Smooth muscle cell (in vitro differentiated cells): ENCODE measurements at regions not wholly inside any gene's neighbourhood (a gene's known extent, or its start where the extent isn't known, plus 50 kb on each side); places are given as distances from the start of the nearest gene placed in this dataset.

Experiments used
- DNase-seq: peaks from one replicate; lab custom pipeline; 2025; ENCODE audit not compliant: unreplicated experiment; lab: John Stamatoyannopoulos, UW
- H2AFZ ChIP-seq: fragments of 200-600 bp; sonication (generic); 2 replicates; pipeline ENCODE4 v1.6.0; 2016; ENCODE audit warnings: antibody characterized with exemption, low read depth, mild to moderate bottlenecking
- H3F3A ChIP-seq: fragments of 200-600 bp; sonication (generic); 2 replicates; pipeline ENCODE4 v1.6.0; 2017; ENCODE audit warnings: antibody characterized with exemption, low read depth
- H3K27ac ChIP-seq: fragments of 200-600 bp; sonication (generic); 2 replicates; pipeline ENCODE4 v1.5.1; 2016; ENCODE audit warnings: low read depth, mild to moderate bottlenecking
- H3K27me3 ChIP-seq: fragments of 200-600 bp; sonication (generic); 2 replicates; pipeline ENCODE4 v1.6.1; 2016; ENCODE audit warnings: low read depth, mild to moderate bottlenecking
- H3K36me3 ChIP-seq: fragments of 200-600 bp; sonication (generic); 2 replicates; pipeline ENCODE4 v1.5.1; 2016; ENCODE audit warnings: low read depth
- H3K4me1 ChIP-seq: fragments of 200-600 bp; sonication (generic); 2 replicates; pipeline ENCODE4 v1.5.1; 2016; ENCODE audit warnings: low read depth
- H3K4me2 ChIP-seq: fragments of 200-600 bp; sonication (generic); 2 replicates; pipeline ENCODE4 v1.6.0; 2016; ENCODE audit warnings: mild to moderate bottlenecking
- H3K4me3 ChIP-seq: fragments of 200-600 bp; sonication (generic); 2 replicates; pipeline ENCODE4 v1.5.1; 2016; ENCODE audit warnings: mild to moderate bottlenecking
- H3K79me2 ChIP-seq: fragments of 200-600 bp; sonication (generic); 2 replicates; pipeline ENCODE4 v1.6.0; 2016; ENCODE audit warnings: low read depth, mild to moderate bottlenecking
- H3K9ac ChIP-seq: fragments of 200-600 bp; sonication (generic); 2 replicates; pipeline ENCODE4 v1.6.0; 2016; ENCODE audit warnings: low read depth
- H3K9me3 ChIP-seq: fragments of 200-600 bp; sonication (generic); replicated peaks from 2 replicates; pipeline ENCODE4 v1.5.1; 2016; ENCODE audit warnings: low read depth
- H4K20me1 ChIP-seq: fragments of 200-600 bp; sonication (generic); 2 replicates; pipeline ENCODE4 v1.6.0; 2016; ENCODE audit warnings: low read depth
- WGBS: methylation state at CpG from one replicate; pipeline ENCODE4 v1.1.7; 2016; ENCODE audit warnings: low lambda C conversion rate; 5-methylcytosine and 5-hydroxymethylcytosine counted together
- TF ChIP-seq, protein P1 (sequence below): fragments of 200-600 bp; sonication (generic); IDR thresholded peaks from 2 replicates; pipeline ENCODE4 v1.5.1; 2017; ENCODE audit warnings: borderline replicate concordance, mild to moderate bottlenecking, antibody characterized with exemption; ENCODE audit not compliant: insufficient read depth, poor library complexity, severe bottlenecking

- H3K9ac ChIP-seq = no peak overlapping the region
- TF ChIP-seq, protein P1, sequence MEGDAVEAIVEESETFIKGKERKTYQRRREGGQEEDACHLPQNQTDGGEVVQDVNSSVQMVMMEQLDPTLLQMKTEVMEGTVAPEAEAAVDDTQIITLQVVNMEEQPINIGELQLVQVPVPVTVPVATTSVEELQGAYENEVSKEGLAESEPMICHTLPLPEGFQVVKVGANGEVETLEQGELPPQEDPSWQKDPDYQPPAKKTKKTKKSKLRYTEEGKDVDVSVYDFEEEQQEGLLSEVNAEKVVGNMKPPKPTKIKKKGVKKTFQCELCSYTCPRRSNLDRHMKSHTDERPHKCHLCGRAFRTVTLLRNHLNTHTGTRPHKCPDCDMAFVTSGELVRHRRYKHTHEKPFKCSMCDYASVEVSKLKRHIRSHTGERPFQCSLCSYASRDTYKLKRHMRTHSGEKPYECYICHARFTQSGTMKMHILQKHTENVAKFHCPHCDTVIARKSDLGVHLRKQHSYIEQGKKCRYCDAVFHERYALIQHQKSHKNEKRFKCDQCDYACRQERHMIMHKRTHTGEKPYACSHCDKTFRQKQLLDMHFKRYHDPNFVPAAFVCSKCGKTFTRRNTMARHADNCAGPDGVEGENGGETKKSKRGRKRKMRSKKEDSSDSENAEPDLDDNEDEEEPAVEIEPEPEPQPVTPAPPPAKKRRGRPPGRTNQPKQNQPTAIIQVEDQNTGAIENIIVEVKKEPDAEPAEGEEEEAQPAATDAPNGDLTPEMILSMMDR = no peak
These were observed 223.6 kb downstream of the TBXT start for GRCh38 chr6:165944002-165944466.

GRCh38 chr6:165941786-165942185, 225.9 kb downstream of the TBXT start:
- H3K27ac ChIP-seq = no peak overlapping the region
- H3K4me2 ChIP-seq = no peak overlapping the region
- DNase-seq = no peak
- H3K4me3 ChIP-seq = no peak overlapping the region
- H3K9ac ChIP-seq = no peak overlapping the region
- no peaks in the 10 kb centered on the region for H4K20me1 ChIP-seq
- no peaks in the 10 kb centered on the region for H3K9me3 ChIP-seq
- no peak overlapping the region for H2AFZ ChIP-seq
- WGBS = 70% methylated on average over 4 of the region's 4 CpGs
- H3K79me2 ChIP-seq = no peaks in the 10 kb centered on the region
- no peaks in the 10 kb centered on the region for H3K4me1 ChIP-seq
- TF ChIP-seq, protein P1 = no peak
- no peaks in the 10 kb centered on the region for H3K27me3 ChIP-seq
- no peaks in the 10 kb centered on the region for H3K36me3 ChIP-seq
- H3F3A ChIP-seq = no peaks in the 10 kb centered on the region

More at GRCh38 chr6:165944002-165944466, 223.6 kb downstream of the TBXT start:
- H3K4me3 ChIP-seq = no peak overlapping the region
- no peaks in the 10 kb centered on the region for H4K20me1 ChIP-seq
- no peaks in the 10 kb centered on the region for H3K27me3 ChIP-seq
- no peak overlapping the region for H2AFZ ChIP-seq
- H3K4me2 ChIP-seq = no peak overlapping the region
- H3K4me1 ChIP-seq = no peaks in the 10 kb centered on the region
- WGBS = 92% methylated on average over 2 of the region's 2 CpGs
- DNase-seq = no peak
- H3K27ac ChIP-seq = no peak overlapping the region
- no peaks in the 10 kb centered on the region for H3K79me2 ChIP-seq
- no peaks in the 10 kb centered on the region for H3K36me3 ChIP-seq
- no peaks in the 10 kb centered on the region for H3F3A ChIP-seq
- H3K9me3 ChIP-seq = no peaks in the 10 kb centered on the region

GRCh38 chr6:165941249-165941775, 226.3 kb downstream of the TBXT start:
- no peaks in the 10 kb centered on the region for H3K4me1 ChIP-seq
- no peaks in the 10 kb centered on the region for H3F3A ChIP-seq
- H3K36me3 ChIP-seq = no peaks in the 10 kb centered on the region
- no peak overlapping the region for H3K4me3 ChIP-seq
- no peak overlapping the region for H3K27ac ChIP-seq
- H2AFZ ChIP-seq = no peak overlapping the region
- WGBS = 79% methylated on average over 5 of the region's 5 CpGs
- no peak for DNase-seq
- H3K79me2 ChIP-seq = no peaks in the 10 kb centered on the region
- no peak overlapping the region for H3K4me2 ChIP-seq
- H3K9me3 ChIP-seq = no peaks in the 10 kb centered on the region
- H3K9ac ChIP-seq = no peak overlapping the region
- no peaks in the 10 kb centered on the region for H4K20me1 ChIP-seq
- H3K27me3 ChIP-seq = no peaks in the 10 kb centered on the region
- TF ChIP-seq, protein P1 = no peak

GRCh38 chr6:165940366-165940765, 227.3 kb downstream of the TBXT start:
- no peaks in the 10 kb centered on the region for H3F3A ChIP-seq
- no peak overlapping the region for H2AFZ ChIP-seq
- H3K4me1 ChIP-seq = no peaks in the 10 kb centered on the region
- no peak for DNase-seq
- H3K9ac ChIP-seq = no peak overlapping the region
- no peak overlapping the region for H3K27ac ChIP-seq
- no peaks in the 10 kb centered on the region for H3K79me2 ChIP-seq
- H3K9me3 ChIP-seq = no peaks in the 10 kb centered on the region
- H3K36me3 ChIP-seq = no peaks in the 10 kb centered on the region
- TF ChIP-seq, protein P1 = no peak
- H3K27me3 ChIP-seq = no peaks in the 10 kb centered on the region
- no peak overlapping the region for H3K4me3 ChIP-seq
- WGBS = 93% methylated on average over 26 of the region's 26 CpGs
- no peak overlapping the region for H3K4me2 ChIP-seq
- no peaks in the 10 kb centered on the region for H4K20me1 ChIP-seq
